WERI-Rb-1 (cell line): ENCODE measurements at regions not wholly inside any gene's neighbourhood (a gene's known extent, or its start where the extent isn't known, plus 50 kb on each side); places are given as distances from the start of the nearest gene placed in this dataset.

Experiments used
- DNase-seq: peaks from one replicate; pipeline ENCODE4 v3.0.0-alpha.2; 2020
- H3K27ac ChIP-seq: fragments of 250-450 bp; sonication (Bioruptor Pico); 2 replicates; pipeline ENCODE4 v1.5.1; 2020; ENCODE audit warnings: mild to moderate bottlenecking, moderate library complexity
- H3K27me3 ChIP-seq: fragments of 250-450 bp; sonication (Bioruptor Pico); 2 replicates; pipeline ENCODE4 v1.5.1; 2021; ENCODE audit warnings: mild to moderate bottlenecking, low read depth, moderate library complexity; ENCODE audit not compliant: insufficient read depth, severe bottlenecking
- H3K36me3 ChIP-seq: fragments of 250-450 bp; sonication (Bioruptor Pico); 2 replicates; pipeline ENCODE4 v1.5.1; 2020; ENCODE audit warnings: mild to moderate bottlenecking, moderate library complexity
- H3K4me3 ChIP-seq: 2 replicates; pipeline ENCODE4 v1.5.1; 2011; ENCODE audit warnings: low read depth, mild to moderate bottlenecking, control low read depth, low read length
- H3K9me3 ChIP-seq: fragments of 250-450 bp; sonication (Bioruptor Pico); 2 replicates; pipeline ENCODE4 v1.5.1; 2021; ENCODE audit warnings: mild to moderate bottlenecking, moderate library complexity; ENCODE audit not compliant: severe bottlenecking
- TF ChIP-seq, protein P1 (sequence below): IDR thresholded peaks from 2 replicates; pipeline ENCODE4 v1.5.1; 2011; ENCODE audit warnings: low read depth, mild to moderate bottlenecking, control low read depth, inconsistent platforms, low read length

DNA sequence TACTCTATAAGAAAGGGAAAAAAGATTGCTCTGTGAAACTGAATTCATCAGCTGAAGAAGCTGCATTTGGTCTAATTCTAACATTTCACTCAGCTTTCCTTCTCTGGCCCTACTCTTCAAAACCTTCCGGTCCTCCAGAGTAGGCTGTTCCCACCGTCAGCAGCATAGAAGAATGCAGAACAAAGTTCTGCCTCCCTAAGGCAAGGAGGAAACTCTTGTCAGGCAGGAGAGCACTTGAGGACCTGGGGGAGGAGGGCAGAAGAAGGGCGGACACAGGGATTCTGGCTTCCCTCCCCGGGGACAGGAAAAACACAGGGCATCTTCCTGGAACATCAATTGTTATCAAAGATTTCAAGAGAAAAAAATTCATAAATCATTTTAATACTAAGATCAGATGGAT lies 69.2 kb upstream of the SHB start:
- no peak overlapping the region for H3K4me3 ChIP-seq
- no peak for DNase-seq
- H3K9me3 ChIP-seq, result no peaks in the 10 kb centered on the region
- H3K27ac ChIP-seq, result no peak overlapping the region
- TF ChIP-seq, protein P1, sequence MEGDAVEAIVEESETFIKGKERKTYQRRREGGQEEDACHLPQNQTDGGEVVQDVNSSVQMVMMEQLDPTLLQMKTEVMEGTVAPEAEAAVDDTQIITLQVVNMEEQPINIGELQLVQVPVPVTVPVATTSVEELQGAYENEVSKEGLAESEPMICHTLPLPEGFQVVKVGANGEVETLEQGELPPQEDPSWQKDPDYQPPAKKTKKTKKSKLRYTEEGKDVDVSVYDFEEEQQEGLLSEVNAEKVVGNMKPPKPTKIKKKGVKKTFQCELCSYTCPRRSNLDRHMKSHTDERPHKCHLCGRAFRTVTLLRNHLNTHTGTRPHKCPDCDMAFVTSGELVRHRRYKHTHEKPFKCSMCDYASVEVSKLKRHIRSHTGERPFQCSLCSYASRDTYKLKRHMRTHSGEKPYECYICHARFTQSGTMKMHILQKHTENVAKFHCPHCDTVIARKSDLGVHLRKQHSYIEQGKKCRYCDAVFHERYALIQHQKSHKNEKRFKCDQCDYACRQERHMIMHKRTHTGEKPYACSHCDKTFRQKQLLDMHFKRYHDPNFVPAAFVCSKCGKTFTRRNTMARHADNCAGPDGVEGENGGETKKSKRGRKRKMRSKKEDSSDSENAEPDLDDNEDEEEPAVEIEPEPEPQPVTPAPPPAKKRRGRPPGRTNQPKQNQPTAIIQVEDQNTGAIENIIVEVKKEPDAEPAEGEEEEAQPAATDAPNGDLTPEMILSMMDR, result no peak
- no peaks in the 10 kb centered on the region for H3K36me3 ChIP-seq
- H3K27me3 ChIP-seq, result no peaks in the 10 kb centered on the region

DNA sequence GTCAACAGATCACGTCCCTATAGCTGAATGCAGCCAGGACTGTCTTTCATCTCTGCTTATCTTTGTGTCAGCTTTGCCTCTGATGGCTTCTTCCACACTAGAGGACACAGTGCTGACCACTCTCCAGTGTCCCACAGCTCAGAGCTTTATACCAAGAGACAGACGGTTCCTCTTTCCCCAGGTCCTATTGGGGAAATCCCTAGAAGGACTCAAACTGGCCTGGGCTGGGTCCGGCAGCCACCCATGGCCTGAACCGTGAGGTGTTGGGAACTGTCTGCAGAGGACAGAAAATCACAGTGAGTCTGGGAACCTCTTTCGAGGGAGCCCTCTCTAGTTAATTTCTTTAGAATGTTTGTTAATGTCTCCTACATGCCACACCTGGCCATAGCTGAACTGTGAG lies 68.3 kb upstream of the SHB start:
- TF ChIP-seq, protein P1, result no peak
- H3K4me3 ChIP-seq, result no peak overlapping the region
- H3K9me3 ChIP-seq, result no peaks in the 10 kb centered on the region
- H3K27ac ChIP-seq, result no peak overlapping the region
- no peaks in the 10 kb centered on the region for H3K36me3 ChIP-seq
- H3K27me3 ChIP-seq, result no peaks in the 10 kb centered on the region
- no peak for DNase-seq

DNA sequence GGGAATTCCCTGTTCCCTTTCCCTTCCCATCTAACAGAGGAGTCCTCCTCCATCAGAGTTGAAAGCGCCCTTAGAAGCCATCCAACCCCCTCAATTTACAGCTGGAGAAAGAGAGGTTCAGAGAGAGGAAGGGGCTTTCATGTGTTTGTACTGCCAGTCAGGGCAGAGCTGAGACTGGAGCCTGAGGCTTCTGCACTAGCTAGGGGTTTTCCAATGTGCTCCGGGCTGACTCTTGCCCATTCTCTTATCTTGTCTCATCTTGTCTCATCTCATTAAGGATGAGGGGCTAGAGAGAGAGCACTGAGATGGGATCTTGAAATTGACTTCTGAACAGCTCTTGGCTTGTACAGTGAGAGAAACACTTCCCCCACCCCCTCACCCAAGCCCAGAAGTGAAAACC lies 67.4 kb upstream of the SHB start:
- H3K27ac ChIP-seq, result no peak overlapping the region
- H3K27me3 ChIP-seq, result no peaks in the 10 kb centered on the region
- DNase-seq, result no peak
- H3K36me3 ChIP-seq, result no peaks in the 10 kb centered on the region
- no peaks in the 10 kb centered on the region for H3K9me3 ChIP-seq
- H3K4me3 ChIP-seq, result no peak overlapping the region
- TF ChIP-seq, protein P1, result no peak

DNA sequence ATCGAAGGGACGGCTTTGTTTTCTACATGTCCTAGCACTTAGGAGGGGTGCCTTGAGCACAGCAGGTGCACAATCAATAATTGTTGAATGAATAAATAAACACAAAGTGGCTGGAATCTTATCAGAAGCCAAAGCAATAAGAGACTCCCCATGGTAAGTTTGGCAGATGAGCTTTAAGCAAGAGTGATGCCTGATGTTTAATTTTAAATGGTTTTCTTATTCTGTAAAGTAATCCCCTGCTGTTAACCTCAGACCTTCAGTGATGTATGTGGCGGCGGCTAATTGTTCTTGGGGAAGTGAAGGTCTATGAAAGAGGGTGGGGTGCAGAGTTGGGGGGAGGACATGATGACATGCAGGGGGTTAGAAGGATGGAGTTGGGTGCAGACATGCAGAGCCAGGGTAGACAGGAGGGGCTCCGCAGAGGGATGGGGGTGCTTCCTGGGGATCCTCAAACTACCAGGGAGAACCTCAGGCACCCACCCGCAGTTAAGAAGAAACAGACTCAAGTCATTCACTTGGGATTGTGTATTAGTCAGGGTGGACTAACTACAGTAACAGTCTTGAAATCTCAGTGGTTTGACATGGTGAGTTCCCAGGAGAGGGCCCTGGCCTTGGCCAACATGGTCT lies 65.7 kb upstream of the SHB start:
- TF ChIP-seq, protein P1, result no peak
- no peak overlapping the region for H3K27ac ChIP-seq
- no peak for DNase-seq

DNA sequence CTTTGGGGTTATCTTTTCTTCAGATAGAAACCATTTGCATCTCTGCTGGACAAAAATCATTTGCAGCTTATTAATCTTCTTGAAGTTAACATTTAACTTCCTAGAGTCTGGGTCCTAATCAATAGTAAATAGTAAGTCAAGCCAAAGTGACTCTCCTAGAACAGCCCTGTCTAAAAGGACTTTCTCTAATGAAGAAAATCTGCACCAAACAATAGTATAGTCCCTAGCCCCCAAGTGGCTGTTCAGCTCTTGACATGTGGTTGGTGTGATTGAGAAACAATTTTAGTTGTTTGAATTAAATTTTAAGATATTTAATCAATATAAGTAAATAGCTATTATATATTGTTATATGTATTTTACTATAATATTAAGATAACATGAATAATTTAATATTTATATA lies 64.6 kb upstream of the SHB start:
- Histone ChIP-seq H3K27ac (no peak overlapping the region), H3K36me3 (no peaks in the 10 kb centered on the region), H3K27me3 (no peaks in the 10 kb centered on the region), H3K9me3 (no peaks in the 10 kb centered on the region), H3K4me3 (no peak overlapping the region)
- DNase-seq, result no peak
- TF ChIP-seq, protein P1, result no peak

More for the DNA sequence above, 65.7 kb upstream of the SHB start:
- no peak overlapping the region for H3K4me3 ChIP-seq
- no peaks in the 10 kb centered on the region for H3K27me3 ChIP-seq
- no peaks in the 10 kb centered on the region for H3K9me3 ChIP-seq
- no peaks in the 10 kb centered on the region for H3K36me3 ChIP-seq

DNA sequence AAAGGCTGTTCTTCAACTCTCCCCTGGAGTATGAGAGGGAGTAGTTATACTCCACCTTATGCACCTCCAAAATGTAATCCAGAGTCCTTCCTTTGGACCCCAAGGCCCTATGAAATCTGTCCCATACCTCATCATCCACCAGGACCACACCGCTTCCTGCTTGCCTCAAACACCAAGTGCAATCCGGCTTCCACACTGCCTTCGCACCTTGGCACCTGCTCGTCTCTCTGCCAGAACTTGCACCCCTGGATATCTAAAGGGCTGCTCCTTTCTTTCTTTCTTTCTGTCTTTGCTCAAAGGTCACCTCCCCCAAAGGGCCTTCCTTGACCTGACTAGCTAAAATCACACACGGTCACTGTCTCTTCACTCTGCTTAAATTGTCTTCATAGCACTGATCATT lies 63.9 kb upstream of the SHB start:
- Histone ChIP-seq H3K4me3 (no peak overlapping the region), H3K27me3 (no peaks in the 10 kb centered on the region), H3K9me3 (no peaks in the 10 kb centered on the region), H3K36me3 (no peaks in the 10 kb centered on the region), H3K27ac (no peak overlapping the region)
- DNase-seq, result no peak
- TF ChIP-seq, protein P1, result no peak
